Ovary (tissue), 7 donors: ENCODE measurements at regions not wholly inside any gene's neighbourhood (a gene's known extent, or its start where the extent isn't known, plus 50 kb on each side); places are given as distances from the start of the nearest gene placed in this dataset.

Experiments
- DNase-seq, 5 donors: peaks; one replicate each; pipeline ENCODE4 v3.0.0-alpha.2; 2019 to 2020
- H3K27ac ChIP-seq, 2 donors: fragments of 200-600 bp; one replicate each; pipeline versions ENCODE4 v1.5.1 to v1.8.0; 2019 to 2022
- H3K27me3 ChIP-seq: fragments of 200-600 bp; one replicate; pipeline ENCODE4 v1.8.0; 2022
- H3K36me3 ChIP-seq: fragments of 200-600 bp; sonication (generic); one replicate; pipeline ENCODE4 v1.5.1; 2019
- H3K4me1 ChIP-seq: one replicate; pipeline ENCODE4 v1.8.1; 2013; ENCODE audit warnings: mild to moderate bottlenecking, moderate library complexity; ENCODE audit not compliant: insufficient read depth
- H3K4me3 ChIP-seq: fragments of 200-600 bp; sonication (generic); one replicate; pipeline ENCODE4 v1.5.1; 2017
- H3K9me3 ChIP-seq, 2 donors: fragments of 200-600 bp in 1 of 2; sonication (generic) in 1 of 2; one replicate each; pipeline versions ENCODE4 v1.5.1 to v1.8.1; 2013 to 2019; ENCODE audit warnings: mild to moderate bottlenecking in 1 of 2, moderate library complexity in 1 of 2
- CTCF ChIP-seq, 3 donors: fragments of 450-650 bp in 2 of 3; fragments of 200-600 bp in 1 of 3; IDR thresholded peaks; one replicate each; pipeline versions ENCODE4 v1.5.1 to v1.8.0; 2016 to 2022; ENCODE audit warnings: antibody characterized with exemption in 3 of 3, mild to moderate bottlenecking in 1 of 3
- EP300 ChIP-seq: sonication (generic); formaldehyde crosslinking; IDR thresholded peaks from one replicate; pipeline ENCODE4 v1.6.1; 2017; ENCODE audit warnings: antibody characterized with exemption
- POLR2A ChIP-seq: fragments of 450-650 bp; IDR thresholded peaks from one replicate; pipeline ENCODE4 v1.6.1; 2017; ENCODE audit warnings: antibody characterized with exemption, mild to moderate bottlenecking, moderate library complexity
- WGBS, 3 donors: extraction: QIAGEN DNeasy Blood & Tissue Kit in 1 of 3; methylation state at CpG; one replicate each; pipeline versions ENCODE4 v1.1.5 to v1.1.7; 2013 to 2017; 5-methylcytosine and 5-hydroxymethylcytosine counted together
- intact Hi-C, 4 donors: fragments of 100-400 bp; cut with DNase I; formaldehyde crosslinking; loops; one replicate each; pipeline versions ENCODE4 v1.11.0 to v1.15.1; 2022 to 2023
- donor health status: DM: no; HTN: no; CAD: no; lungs with moderate emphysema.
- donor health status: DM: no; HTN: no; CAD: no.
- donor health status: Bipolar disorder and iron deficiency.
- donor health status: DM: no; HTN: no; CAD: no.
- donor health status: DM: yes; HTN: yes; CAD: no.

GRCh38 chr7:136130511-136131303 lies 153.5 kb upstream of the MTPN start:
- H3K9me3 ChIP-seq: no peaks in the 10 kb centered on the region
- no peaks in the 10 kb centered on the region for H3K4me1 ChIP-seq
- no peaks in the 10 kb centered on the region for H3K27me3 ChIP-seq
- TF ChIP-seq POLR2A (no peak), EP300 (no peak), CTCF (IDR thresholded peaks at IDR 0.05) (no peak)
- no peak overlapping the region for H3K27ac ChIP-seq
- intact Hi-C loops: no loop called here
- no peaks in the 10 kb centered on the region for H3K36me3 ChIP-seq
- no peak overlapping the region for H3K4me3 ChIP-seq
- 69 to 73% (median 72%) methylated on average over 6 of the region's 6 CpGs for WGBS, 3 donors
- no peak for DNase-seq

DNA sequence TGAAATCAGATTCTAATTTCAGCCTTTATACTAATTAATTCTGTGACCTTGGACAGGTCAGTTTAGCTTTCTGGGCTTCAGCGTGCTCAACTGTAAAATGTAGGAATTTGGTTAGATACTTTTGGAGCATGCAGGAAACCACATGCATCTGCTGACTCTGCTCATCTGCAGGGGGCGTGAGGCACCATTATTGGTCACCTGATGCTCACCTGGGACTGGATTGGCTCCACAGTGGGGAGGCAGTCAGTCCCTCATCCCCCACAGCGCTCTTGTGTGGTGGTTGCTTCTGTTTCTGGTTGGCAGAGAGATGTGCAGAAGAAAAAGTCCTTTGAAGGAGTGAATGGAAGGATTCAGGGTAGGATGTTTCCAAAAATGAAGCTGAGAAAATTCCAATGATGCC lies 150.9 kb upstream of the MTPN start:
- no peak overlapping the region for H3K4me3 ChIP-seq
- H3K4me1 ChIP-seq: no peaks in the 10 kb centered on the region
- no peaks in the 10 kb centered on the region for H3K9me3 ChIP-seq
- H3K36me3 ChIP-seq: no peaks in the 10 kb centered on the region
- intact Hi-C loops: no loop called here
- 87 to 98% (median 91%) methylated on average over 3 of the region's 3 CpGs for WGBS, 3 donors
- no peak for DNase-seq
- H3K27me3 ChIP-seq: no peaks in the 10 kb centered on the region
- no peak for TF ChIP-seq EP300
- TF ChIP-seq POLR2A: no peak
- TF ChIP-seq CTCF (IDR thresholded peaks at IDR 0.05): no peak
- no peak overlapping the region for H3K27ac ChIP-seq

GRCh38 chr7:136123352-136123751 lies 146.2 kb upstream of the MTPN start:
- Histone ChIP-seq H3K9me3 (no peaks in the 10 kb centered on the region), H3K27ac (no peak overlapping the region), H3K36me3 (no peaks in the 10 kb centered on the region), H3K27me3 (no peaks in the 10 kb centered on the region), H3K4me1 (no peaks in the 10 kb centered on the region), H3K4me3 (no peak overlapping the region)
- TF ChIP-seq CTCF (IDR thresholded peaks at IDR 0.05) (no peak), POLR2A (no peak), EP300 (no peak)
- no peak for DNase-seq
- intact Hi-C loops: no loop called here
- 88 to 92% (median 90%) methylated on average over 3 of the region's 3 CpGs for WGBS, 3 donors

DNA sequence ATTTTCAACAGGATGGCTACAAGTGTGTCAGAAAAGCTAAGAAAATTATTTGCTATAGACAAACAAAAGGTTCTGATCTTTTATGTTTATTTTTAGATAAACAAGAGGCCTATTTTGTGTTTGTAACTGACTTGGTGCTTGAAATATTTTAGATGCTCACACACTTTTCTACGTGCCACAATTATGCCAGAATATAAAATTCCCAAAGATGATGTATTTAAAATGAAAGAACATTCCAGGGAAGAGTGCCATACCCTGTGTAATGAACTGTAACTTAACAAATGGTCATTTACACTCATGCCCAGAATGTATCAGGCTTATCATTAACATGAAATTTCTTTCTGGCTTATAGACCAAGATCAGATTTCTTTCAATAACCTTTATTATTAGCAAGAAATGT lies 144.9 kb upstream of the MTPN start:
- H3K27ac ChIP-seq: no peak overlapping the region

More for the DNA sequence above, 144.9 kb upstream of the MTPN start:
- TF ChIP-seq EP300 (no peak), CTCF (IDR thresholded peaks at IDR 0.05) (no peak), POLR2A (no peak)
- Histone ChIP-seq H3K4me1 (no peaks in the 10 kb centered on the region), H3K9me3 (no peaks in the 10 kb centered on the region), H3K36me3 (no peaks in the 10 kb centered on the region), H3K4me3 (no peak overlapping the region), H3K27me3 (no peaks in the 10 kb centered on the region)
- intact Hi-C loops: no loop called here
- DNase-seq: no peak
- 50 to 64% (median 59%) methylated on average over 1 of the region's 1 CpG for WGBS, 3 donors
